Mucosa of gallbladder (tissue), 1 donor: ENCODE measurements at regions not wholly inside any gene's neighbourhood (a gene's known extent, or its start where the extent isn't known, plus 50 kb on each side); places are given as distances from the start of the nearest gene placed in this dataset.

Experiments
- DNase-seq: peaks from one replicate; pipeline ENCODE4 v3.0.0-alpha.2; 2020; ENCODE audit warnings: low spot score
- donor health status: DM: no; HTN: no; CAD: no.

GRCh38 chr9:12874395-12874794 lies 99.6 kb downstream of the LURAP1L start:
- no peak for DNase-seq

GRCh38 chr9:12875191-12875590 lies 100.4 kb downstream of the LURAP1L start:
- DNase-seq = no peak

GRCh38 chr9:12876872-12877271 lies 102.1 kb downstream of the LURAP1L start:
- no peak for DNase-seq

GRCh38 chr9:12878351-12878978 lies 103.6 kb downstream of the LURAP1L start:
- no peak for DNase-seq

GRCh38 chr9:12879961-12880360 lies 105.1 kb downstream of the LURAP1L start:
- DNase-seq = no peak

- DNase-seq = no peak
These were observed 105.7 kb downstream of the LURAP1L start for GRCh38 chr9:12880406-12881015.

GRCh38 chr9:12882430-12882829 lies 107.6 kb downstream of the LURAP1L start:
- no peak for DNase-seq

- no peak for DNase-seq
These were observed 110.0 kb downstream of the LURAP1L start for GRCh38 chr9:12884736-12885395.

- DNase-seq = no peak
These were observed 114.7 kb downstream of the LURAP1L start for GRCh38 chr9:12889402-12890106.

- DNase-seq = no peak
These were observed 116.8 kb downstream of the LURAP1L start for GRCh38 chr9:12891588-12891987.

GRCh38 chr9:12903316-12903715 lies 128.5 kb downstream of the LURAP1L start:
- DNase-seq = no peak

GRCh38 chr9:12904261-12905000 lies 129.6 kb downstream of the LURAP1L start:
- no peak for DNase-seq

GRCh38 chr9:12906646-12907045 lies 131.8 kb downstream of the LURAP1L start:
- DNase-seq = no peak

GRCh38 chr9:12908895-12909294 lies 134.1 kb downstream of the LURAP1L start:
- DNase-seq = no peak

- no peak for DNase-seq
These were observed 140.6 kb downstream of the LURAP1L start for GRCh38 chr9:12915366-12915954.

- no peak for DNase-seq
These were observed 141.2 kb downstream of the LURAP1L start for GRCh38 chr9:12916042-12916441.

- DNase-seq = no peak
These were observed 145.6 kb downstream of the LURAP1L start for GRCh38 chr9:12920437-12920836.

GRCh38 chr9:12921621-12922020 lies 146.8 kb downstream of the LURAP1L start:
- no peak for DNase-seq

GRCh38 chr9:12922224-12922866 lies 147.5 kb downstream of the LURAP1L start:
- no peak for DNase-seq

- peak; percentile 45 for DNase-seq
These were observed 148.7 kb downstream of the LURAP1L start for GRCh38 chr9:12923468-12924009.

GRCh38 chr9:12930906-12931305 lies 156.1 kb downstream of the LURAP1L start:
- no peak for DNase-seq
